NCI-H345 treated with DMSO at 0.1 percent for 48 hours (cell line): ENCODE measurements at regions not wholly inside any gene's neighbourhood (a gene's known extent, or its start where the extent isn't known, plus 50 kb on each side); places are given as distances from the start of the nearest gene placed in this dataset.

ENCODE experiments used
- DNase-seq: peaks from one replicate; lab custom pipeline; 2025; ENCODE audit not compliant: unreplicated experiment; lab: John Stamatoyannopoulos, UW

DNA sequence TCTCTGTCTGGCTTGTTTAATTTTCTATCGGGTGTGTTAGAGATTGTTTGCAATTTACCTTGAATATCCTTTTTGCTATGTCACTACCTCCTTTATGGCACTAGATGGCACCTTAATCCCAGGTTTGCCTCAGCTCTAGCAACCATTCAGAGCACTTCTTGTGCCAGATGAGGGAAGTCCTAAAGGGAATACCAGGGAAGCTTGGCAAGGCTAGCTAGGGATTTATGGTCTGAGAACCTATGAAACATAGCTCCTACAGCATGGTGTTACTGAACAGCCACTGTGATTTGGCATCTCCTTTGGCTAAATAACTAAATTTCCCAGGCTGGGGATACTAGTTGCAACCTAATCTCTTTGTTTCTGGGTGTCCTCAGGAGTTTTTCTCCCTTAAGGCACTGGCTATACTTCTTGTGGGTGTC lies 69.0 kb upstream of the VOPP1 start:
- peak; percentile 87 for DNase-seq

DNA sequence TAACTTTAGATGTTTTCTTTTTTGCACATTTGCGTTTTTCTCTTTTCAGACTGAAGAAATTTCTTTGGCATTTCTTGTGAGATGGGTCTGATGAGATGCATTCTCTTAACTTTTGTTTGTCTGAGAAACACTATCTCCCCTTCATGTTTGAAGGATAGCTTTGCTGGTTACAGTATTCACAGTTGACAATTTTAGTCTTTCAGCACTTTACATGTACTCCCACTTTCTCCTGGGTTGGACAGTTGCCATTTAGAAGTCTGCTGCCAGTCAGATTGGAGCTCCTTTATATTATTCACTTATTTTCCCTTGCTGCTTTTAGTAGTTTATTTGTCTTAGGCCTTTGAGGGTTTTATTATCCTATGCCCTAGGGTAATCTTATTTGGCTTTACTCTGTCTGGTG lies 67.3 kb upstream of the VOPP1 start:
- no peak for DNase-seq

DNA sequence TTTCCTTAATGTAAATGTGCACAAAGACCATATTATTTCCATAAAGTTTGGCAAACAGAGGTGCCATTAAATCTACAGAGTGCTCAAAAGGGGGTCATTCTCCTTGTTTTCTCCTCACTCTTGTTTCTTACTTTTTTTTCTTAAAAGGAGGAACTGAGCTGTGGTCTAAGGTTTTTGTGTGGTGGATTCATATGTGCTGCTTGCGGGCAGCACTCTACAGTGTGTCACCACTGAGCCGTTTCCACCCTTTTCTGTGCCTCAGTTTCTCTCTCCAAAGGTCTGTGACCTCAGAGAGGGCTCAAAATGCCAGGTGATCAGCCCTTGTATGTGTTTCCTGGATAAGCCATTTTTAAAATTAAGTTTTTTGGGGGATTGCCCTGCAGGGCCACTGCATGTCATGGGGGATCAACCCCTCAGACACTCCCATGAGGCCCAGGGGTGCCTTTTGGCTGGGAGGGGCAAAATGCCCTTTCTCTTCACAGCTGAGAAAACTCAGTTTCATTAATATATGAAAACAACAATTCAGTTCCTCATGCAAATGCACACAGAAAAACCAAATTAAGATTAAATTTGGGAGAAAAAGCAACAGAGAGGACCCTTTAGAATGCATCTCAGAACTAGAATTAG lies 56.9 kb upstream of the VOPP1 start:
- no peak for DNase-seq

DNA sequence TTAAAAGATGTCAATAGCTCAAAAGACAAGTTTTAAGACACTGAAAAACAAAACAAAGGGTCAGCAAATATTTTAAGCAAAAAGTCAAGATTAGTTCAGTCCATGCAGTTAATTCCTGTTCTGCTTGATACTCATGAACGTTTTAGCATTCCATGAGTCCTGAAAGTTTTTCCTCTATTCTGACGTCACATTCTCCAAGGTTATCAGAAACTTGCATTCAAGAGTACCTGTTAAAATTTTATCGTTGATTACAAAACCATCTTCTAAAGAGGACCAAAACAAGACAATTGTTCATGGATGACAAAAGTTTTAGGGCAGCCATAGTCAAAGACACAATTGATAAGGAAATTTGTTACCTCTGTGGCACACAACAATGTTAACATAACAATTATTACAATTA lies 52.5 kb upstream of the VOPP1 start:
- DNase-seq, result no peak

DNA sequence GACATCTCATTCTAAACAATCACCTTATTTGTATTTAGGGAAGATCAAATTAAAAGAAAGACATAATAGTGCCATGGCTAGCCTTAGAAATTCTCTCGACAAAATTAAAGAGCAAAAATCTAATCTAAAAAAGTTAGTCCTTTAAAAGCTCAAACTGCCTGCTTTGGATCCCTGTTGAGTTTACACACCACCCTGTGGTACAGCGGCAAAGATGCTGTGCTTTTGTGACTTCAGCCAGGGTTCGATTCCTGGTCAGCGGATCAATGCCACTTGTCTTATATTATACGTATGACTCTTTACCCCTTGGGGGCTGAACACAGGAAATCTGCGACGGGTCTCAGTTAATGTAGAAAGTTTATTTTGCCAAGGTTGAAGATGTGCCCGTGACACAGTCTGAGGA lies 51.3 kb upstream of the VOPP1 start:
- DNase-seq, result no peak

DNA sequence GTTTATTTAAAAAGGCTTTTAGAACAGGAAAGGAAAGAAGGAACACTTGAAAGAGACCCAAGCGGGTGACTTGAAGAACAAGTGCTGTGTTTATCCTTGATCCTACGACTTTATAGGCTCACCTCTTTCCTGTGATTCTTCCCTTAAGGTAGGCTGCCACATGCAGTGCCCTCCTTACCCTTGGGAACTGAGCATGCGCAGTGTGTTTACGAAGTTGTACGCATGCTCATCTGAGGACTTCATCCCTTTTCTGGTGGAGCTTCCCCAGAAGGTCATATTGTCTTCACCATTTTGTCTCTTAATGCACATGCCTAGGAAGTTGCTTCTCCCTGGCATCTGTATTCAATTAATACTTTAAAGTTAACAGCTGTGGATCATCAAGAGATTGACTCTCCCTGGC lies 49.9 kb upstream of the VOPP1 start:
- DNase-seq, result no peak
